ENCODE measurements at regions not wholly inside any gene's neighbourhood (a gene's known extent, or its start where the extent isn't known, plus 50 kb on each side); places are given as distances from the start of the nearest gene placed in this dataset.

GRCh38 chr10:78378192-78378591 is 344.5 kb downstream of the RPS24 start:
- TF ChIP-seq POLR2AphosphoS5 (IDR thresholded peaks at IDR 0.05; ENCODE audit: low read depth, low read length) (no peak), EP300 (IDR thresholded peaks at IDR 0.05; ENCODE audit: borderline replicate concordance in 1 of 2, low read depth in 1 of 2, low read length in 1 of 2) (no peak), NRF1 (IDR thresholded peaks at IDR 0.05; ENCODE audit: low read depth, low read length) (no peak), CTCF (IDR thresholded peaks at IDR 0.05) (no peak)
